Testis (tissue), 2 donors: ENCODE measurements at regions not wholly inside any gene's neighbourhood (a gene's known extent, or its start where the extent isn't known, plus 50 kb on each side); places are given as distances from the start of the nearest gene placed in this dataset.
"Not testable (repeated sequence)": the region's sequence is repeated elsewhere in the genome, so short reads cannot be mapped to it uniquely, and the experiment has no call there.

Experiments used
- DNase-seq: peaks from one replicate; pipeline ENCODE4 v3.0.0-alpha.2; 2019
- H3K27ac ChIP-seq, 2 donors: fragments of 200-600 bp; sonication (generic); one replicate each; pipeline ENCODE4 v1.5.1; 2019
- H3K27me3 ChIP-seq: fragments of 200-600 bp; sonication (generic); one replicate; pipeline ENCODE4 v1.5.1; 2019
- H3K36me3 ChIP-seq: fragments of 200-600 bp; sonication (generic); one replicate; pipeline ENCODE4 v1.5.1; 2017; ENCODE audit warnings: low read depth; ENCODE audit errors: missing control alignments
- H3K4me1 ChIP-seq: fragments of 200-600 bp; sonication (generic); one replicate; pipeline ENCODE4 v1.5.1; 2019
- H3K4me3 ChIP-seq, 2 donors: fragments of 200-600 bp; sonication (generic); one replicate each; pipeline ENCODE4 v1.5.1; 2017 to 2019
- H3K9me3 ChIP-seq: fragments of 200-600 bp; sonication (generic); one replicate; pipeline ENCODE4 v1.5.1; 2017
- CTCF ChIP-seq, 3 experiments: fragments of 450-650 bp in 2 of 3; fragments of 200-600 bp in 1 of 3; sonication (generic) in 1 of 3; IDR thresholded peaks; one replicate each; pipeline ENCODE4 v1.5.1; 2016 to 2019; ENCODE audit warnings: antibody characterized with exemption in 3 of 3, mild to moderate bottlenecking in 2 of 3, moderate library complexity in 1 of 3
- POLR2A ChIP-seq: fragments of 450-650 bp; IDR thresholded peaks from one replicate; pipeline ENCODE4 v1.6.1; 2017; ENCODE audit warnings: antibody characterized with exemption, mild to moderate bottlenecking, moderate library complexity
- WGBS, 2 donors: methylation state at CpG; one replicate each; pipeline ENCODE4 v1.1.5; 2018; 5-methylcytosine and 5-hydroxymethylcytosine counted together
- intact Hi-C: fragments of 100-400 bp; cut with DNase I; formaldehyde crosslinking; loops from one replicate; pipeline ENCODE4 v1.15.1; 2023; ENCODE audit warnings: low total_unique reads

- intact Hi-C loops = no loop called here
- 62 to 73% methylated on average over 20 to 41 of the region's 41 CpGs for WGBS, 2 donors
- no peaks in the 10 kb centered on the region for H3K36me3 ChIP-seq
- no peaks in the 10 kb centered on the region for H3K9me3 ChIP-seq
- TF ChIP-seq POLR2A (no peak), CTCF (IDR thresholded peaks at IDR 0.05) (no peak)
- no peak for DNase-seq
- H3K4me3 ChIP-seq = peak overlapping the region in 1 of 2 donors; percentile 31
- no peaks in the 10 kb centered on the region for H3K27me3 ChIP-seq
- no peaks in the 10 kb centered on the region for H3K4me1 ChIP-seq
- H3K27ac ChIP-seq = no peak overlapping the region
Observed at GRCh38 chr12:38201461-38202276, 114.9 kb upstream of the ALG10B start.

- no peak for DNase-seq
- no peak overlapping the region for H3K4me3 ChIP-seq
- H3K36me3 ChIP-seq = no peaks in the 10 kb centered on the region
- TF ChIP-seq POLR2A = no peak
- TF ChIP-seq CTCF (IDR thresholded peaks at IDR 0.05) = no peak
- no peaks in the 10 kb centered on the region for H3K4me1 ChIP-seq
- no peaks in the 10 kb centered on the region for H3K27me3 ChIP-seq
- 83 to 91% methylated on average over 1 of the region's 1 CpG for WGBS, 2 donors
- intact Hi-C loops = no loop called here
- no peaks in the 10 kb centered on the region for H3K9me3 ChIP-seq
- no peak overlapping the region for H3K27ac ChIP-seq
Observed at GRCh38 chr12:38204831-38205230, 111.7 kb upstream of the ALG10B start.

- Histone ChIP-seq H3K4me3 (no peak overlapping the region), H3K4me1 (no peaks in the 10 kb centered on the region), H3K27ac (no peak overlapping the region), H3K9me3 (no peaks in the 10 kb centered on the region), H3K27me3 (no peaks in the 10 kb centered on the region), H3K36me3 (no peaks in the 10 kb centered on the region)
- TF ChIP-seq CTCF (IDR thresholded peaks at IDR 0.05) (no peak), POLR2A (no peak)
- WGBS, 2 donors = 55 to 60% methylated on average over 5 of the region's 5 CpGs
- intact Hi-C loops = no loop called here
- DNase-seq = no peak
Observed at GRCh38 chr12:38222011-38222410, 94.6 kb upstream of the ALG10B start.

GRCh38 chr12:38238328-38238727 lies 78.2 kb upstream of the ALG10B start:
- H3K4me3 ChIP-seq, H3K27ac ChIP-seq, H3K27me3 ChIP-seq, DNase-seq, H3K9me3 ChIP-seq, H3K4me1 ChIP-seq, intact Hi-C loops, H3K36me3 ChIP-seq: not testable (repeated sequence)

- no peak for DNase-seq
- no peak overlapping the region for H3K27ac ChIP-seq
- TF ChIP-seq POLR2A (no peak), CTCF (IDR thresholded peaks at IDR 0.05) (no peak)
- no peaks in the 10 kb centered on the region for H3K36me3 ChIP-seq
- no peak overlapping the region for H3K4me3 ChIP-seq
- H3K9me3 ChIP-seq = no peaks in the 10 kb centered on the region
- H3K4me1 ChIP-seq = no peaks in the 10 kb centered on the region
- H3K27me3 ChIP-seq = no peaks in the 10 kb centered on the region
- intact Hi-C loops = no loop called here
Observed at GRCh38 chr12:38253778-38254177, 62.8 kb upstream of the ALG10B start.
